Jurkat, Clone E6-1 (cell line): ENCODE measurements at regions not wholly inside any gene's neighbourhood (a gene's known extent, or its start where the extent isn't known, plus 50 kb on each side); places are given as distances from the start of the nearest gene placed in this dataset.

Experiments
- DNase-seq: peaks from one replicate; pipeline ENCODE4 v3.0.0-alpha.2; 2011; ENCODE audit warnings: low read depth, low spot score
- H3K4me3 ChIP-seq: 2 replicates; pipeline ENCODE4 v1.5.1; 2011; ENCODE audit warnings: mild to moderate bottlenecking, low read length, control low read depth, moderate library complexity

- no peak for DNase-seq
- no peak overlapping the region for H3K4me3 ChIP-seq
These were observed 65.0 kb upstream of the FNDC3A start for GRCh38 chr13:48910686-48911085.

- no peak overlapping the region for H3K4me3 ChIP-seq
- no peak for DNase-seq
These were observed 56.0 kb upstream of the FNDC3A start for GRCh38 chr13:48919751-48920150.

- no peak for DNase-seq
- no peak overlapping the region for H3K4me3 ChIP-seq
These were observed 55.0 kb upstream of the FNDC3A start for GRCh38 chr13:48920730-48921129.

GRCh38 chr13:48923376-48923775 is 52.3 kb upstream of the FNDC3A start:
- DNase-seq = no peak
- no peak overlapping the region for H3K4me3 ChIP-seq

GRCh38 chr13:48925001-48925400 is 50.7 kb upstream of the FNDC3A start:
- H3K4me3 ChIP-seq = no peak overlapping the region
- DNase-seq = no peak
